Tibial artery (tissue), 4 donors: ENCODE measurements at regions not wholly inside any gene's neighbourhood (a gene's known extent, or its start where the extent isn't known, plus 50 kb on each side); places are given as distances from the start of the nearest gene placed in this dataset.

Experiments used
- DNase-seq, 2 donors: peaks; one replicate each; pipeline ENCODE4 v3.0.0-alpha.2; 2019
- H3K27ac ChIP-seq, 2 donors: fragments of 200-600 bp; sonication (generic) in 1 of 2; 1 replicate in 1 of 2; 2 replicates in 1 of 2; pipeline ENCODE4 v1.5.1; 2018 to 2019; ENCODE audit warnings: mild to moderate bottlenecking in 1 of 2
- H3K27me3 ChIP-seq, 2 donors: fragments of 200-600 bp; sonication (generic) in 1 of 2; one replicate each; pipeline versions ENCODE4 v1.5.1 to v1.6.0; 2016 to 2019
- H3K36me3 ChIP-seq, 3 donors: fragments of 200-600 bp; sonication (generic) in 2 of 3; one replicate each; pipeline ENCODE4 v1.5.1; 2016 to 2019; ENCODE audit warnings: mild to moderate bottlenecking in 2 of 3
- H3K4me1 ChIP-seq, 4 donors: fragments of 200-600 bp; sonication (generic) in 2 of 4; 1 replicate in 3 of 4; 2 replicates in 1 of 4; pipeline ENCODE4 v1.5.1; 2016 to 2019
- H3K4me3 ChIP-seq, 2 donors: fragments of 200-600 bp; sonication (generic) in 1 of 2; 1 replicate in 1 of 2; 2 replicates in 1 of 2; pipeline ENCODE4 v1.5.1; 2018 to 2019; ENCODE audit warnings: mild to moderate bottlenecking in 2 of 2
- H3K9me3 ChIP-seq, 3 donors: fragments of 200-600 bp; sonication (generic) in 1 of 3; one replicate each; pipeline ENCODE4 v1.5.1; 2016 to 2019
- intact Hi-C: fragments of 100-400 bp; cut with DNase I; formaldehyde crosslinking; loops from one replicate; pipeline ENCODE4 v1.15.0; 2023; ENCODE audit warnings: low total_unique reads
- TF ChIP-seq, protein P1 (sequence below), 2 experiments: fragments of 200-600 bp in 1 of 2; fragments of 450-650 bp in 1 of 2; IDR thresholded peaks; one replicate each; pipeline ENCODE4 v1.5.1; 2017 to 2019; ENCODE audit warnings: antibody characterized with exemption in 2 of 2, mild to moderate bottlenecking in 1 of 2, moderate library complexity in 1 of 2

DNA sequence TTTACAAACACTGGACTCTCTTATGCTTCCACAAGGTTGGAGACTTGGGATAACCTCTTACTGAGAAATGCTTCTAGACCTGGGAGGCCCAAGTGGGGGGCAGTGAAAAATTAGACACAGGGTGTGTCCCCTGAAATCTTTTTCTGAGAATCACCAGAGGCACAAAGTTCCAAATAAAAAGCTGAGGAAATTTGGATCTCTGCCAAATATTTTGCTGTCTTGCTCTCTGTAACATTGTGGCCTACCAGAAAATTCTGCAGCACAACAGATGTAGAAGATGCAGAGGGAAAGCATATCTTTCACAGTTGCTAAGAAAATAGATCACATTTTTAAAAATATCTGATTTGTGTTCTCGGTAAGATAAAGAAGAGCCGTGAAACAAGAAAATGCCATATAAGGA lies 849.4 kb downstream of the CCSER2 start:
- TF ChIP-seq, protein P1, sequence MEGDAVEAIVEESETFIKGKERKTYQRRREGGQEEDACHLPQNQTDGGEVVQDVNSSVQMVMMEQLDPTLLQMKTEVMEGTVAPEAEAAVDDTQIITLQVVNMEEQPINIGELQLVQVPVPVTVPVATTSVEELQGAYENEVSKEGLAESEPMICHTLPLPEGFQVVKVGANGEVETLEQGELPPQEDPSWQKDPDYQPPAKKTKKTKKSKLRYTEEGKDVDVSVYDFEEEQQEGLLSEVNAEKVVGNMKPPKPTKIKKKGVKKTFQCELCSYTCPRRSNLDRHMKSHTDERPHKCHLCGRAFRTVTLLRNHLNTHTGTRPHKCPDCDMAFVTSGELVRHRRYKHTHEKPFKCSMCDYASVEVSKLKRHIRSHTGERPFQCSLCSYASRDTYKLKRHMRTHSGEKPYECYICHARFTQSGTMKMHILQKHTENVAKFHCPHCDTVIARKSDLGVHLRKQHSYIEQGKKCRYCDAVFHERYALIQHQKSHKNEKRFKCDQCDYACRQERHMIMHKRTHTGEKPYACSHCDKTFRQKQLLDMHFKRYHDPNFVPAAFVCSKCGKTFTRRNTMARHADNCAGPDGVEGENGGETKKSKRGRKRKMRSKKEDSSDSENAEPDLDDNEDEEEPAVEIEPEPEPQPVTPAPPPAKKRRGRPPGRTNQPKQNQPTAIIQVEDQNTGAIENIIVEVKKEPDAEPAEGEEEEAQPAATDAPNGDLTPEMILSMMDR (IDR thresholded peaks at IDR 0.05): no peak
- no peak for DNase-seq
- Histone ChIP-seq H3K9me3 (no peaks in the 10 kb centered on the region), H3K36me3 (no peaks in the 10 kb centered on the region), H3K27ac (no peak overlapping the region), H3K4me1 (no peaks in the 10 kb centered on the region), H3K4me3 (no peak overlapping the region), H3K27me3 (no peaks in the 10 kb centered on the region)
- intact Hi-C loops: no loop called here

- DNase-seq: no peak
- no peaks in the 10 kb centered on the region for H3K27me3 ChIP-seq
- no peaks in the 10 kb centered on the region for H3K36me3 ChIP-seq
- TF ChIP-seq, protein P1 (IDR thresholded peaks at IDR 0.05): no peak
- H3K4me3 ChIP-seq: no peak overlapping the region
- intact Hi-C loops: no loop called here
- no peaks in the 10 kb centered on the region for H3K9me3 ChIP-seq
- no peak overlapping the region for H3K27ac ChIP-seq
- H3K4me1 ChIP-seq: no peaks in the 10 kb centered on the region
These were observed 858.7 kb downstream of the CCSER2 start for GRCh38 chr10:85187047-85187446.

DNA sequence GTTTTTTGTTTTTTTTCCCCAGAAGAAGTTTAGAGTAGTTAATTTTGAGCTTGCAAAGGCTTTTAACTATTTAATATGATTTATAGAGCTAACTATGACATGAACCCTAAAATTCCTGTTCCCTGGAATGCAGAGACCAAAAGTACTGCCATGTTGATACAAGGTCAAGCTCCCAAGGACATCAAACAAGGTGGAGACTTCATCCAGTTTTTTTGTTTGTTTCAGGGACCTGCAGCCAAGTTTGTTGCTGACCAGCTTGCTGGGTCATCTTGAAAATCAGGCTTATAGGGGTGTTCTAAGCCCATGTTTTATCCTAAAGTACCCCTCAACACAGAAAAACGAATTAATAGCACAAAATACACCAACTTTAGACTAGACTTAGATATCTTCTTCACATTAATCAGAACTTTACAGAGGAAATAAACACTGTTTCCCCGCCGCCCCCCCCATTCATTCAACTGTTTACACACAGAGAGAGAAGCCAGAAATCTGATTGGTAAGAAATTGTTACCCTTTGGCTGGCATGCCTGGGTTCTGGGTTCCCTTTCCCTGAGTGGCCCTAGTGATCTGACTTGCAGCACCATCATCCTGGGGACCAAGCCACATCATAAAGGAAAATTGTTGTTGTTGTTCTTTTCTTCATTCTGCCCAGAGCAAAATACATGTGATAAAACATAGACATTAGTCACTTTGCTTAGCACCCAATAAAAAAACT lies 860.5 kb downstream of the CCSER2 start:
- TF ChIP-seq, protein P1 (IDR thresholded peaks at IDR 0.05): no peak
- H3K36me3 ChIP-seq: no peaks in the 10 kb centered on the region
- no peak overlapping the region for H3K4me3 ChIP-seq
- intact Hi-C loops: no loop called here
- no peak overlapping the region for H3K27ac ChIP-seq
- no peaks in the 10 kb centered on the region for H3K27me3 ChIP-seq
- DNase-seq: no peak
- H3K4me1 ChIP-seq: no peaks in the 10 kb centered on the region
- H3K9me3 ChIP-seq: no peaks in the 10 kb centered on the region

GRCh38 chr10:85193796-85194195 lies 865.4 kb downstream of the CCSER2 start:
- intact Hi-C loops: no loop called here
- H3K36me3 ChIP-seq: no peaks in the 10 kb centered on the region
- DNase-seq: no peak
- TF ChIP-seq, protein P1 (IDR thresholded peaks at IDR 0.05): no peak
- H3K4me1 ChIP-seq: no peaks in the 10 kb centered on the region
- no peak overlapping the region for H3K4me3 ChIP-seq
- no peaks in the 10 kb centered on the region for H3K9me3 ChIP-seq
- H3K27ac ChIP-seq: no peak overlapping the region
- H3K27me3 ChIP-seq: no peaks in the 10 kb centered on the region

- no peak overlapping the region for H3K27ac ChIP-seq
- H3K9me3 ChIP-seq: no peaks in the 10 kb centered on the region
- H3K4me3 ChIP-seq: no peak overlapping the region
- no peak for DNase-seq
- no peaks in the 10 kb centered on the region for H3K27me3 ChIP-seq
- H3K4me1 ChIP-seq: no peaks in the 10 kb centered on the region
- H3K36me3 ChIP-seq: no peaks in the 10 kb centered on the region
- intact Hi-C loops: no loop called here
- TF ChIP-seq, protein P1 (IDR thresholded peaks at IDR 0.05): no peak
These were observed 866.3 kb downstream of the CCSER2 start for GRCh38 chr10:85194706-85195105.

- Histone ChIP-seq H3K4me3 (no peak overlapping the region), H3K9me3 (no peaks in the 10 kb centered on the region), H3K36me3 (no peaks in the 10 kb centered on the region), H3K27me3 (no peaks in the 10 kb centered on the region), H3K27ac (no peak overlapping the region), H3K4me1 (no peaks in the 10 kb centered on the region)
- TF ChIP-seq, protein P1 (IDR thresholded peaks at IDR 0.05): no peak
- intact Hi-C loops: no loop called here
- DNase-seq: no peak
These were observed 867.2 kb downstream of the CCSER2 start for GRCh38 chr10:85195596-85195995.
